ENCODE measurements at regions not wholly inside any gene's neighbourhood (a gene's known extent, or its start where the extent isn't known, plus 50 kb on each side); places are given as distances from the start of the nearest gene placed in this dataset.
"Not testable (repeated sequence)": the region's sequence is repeated elsewhere in the genome, so short reads cannot be mapped to it uniquely, and the experiment has no call there.

DNA sequence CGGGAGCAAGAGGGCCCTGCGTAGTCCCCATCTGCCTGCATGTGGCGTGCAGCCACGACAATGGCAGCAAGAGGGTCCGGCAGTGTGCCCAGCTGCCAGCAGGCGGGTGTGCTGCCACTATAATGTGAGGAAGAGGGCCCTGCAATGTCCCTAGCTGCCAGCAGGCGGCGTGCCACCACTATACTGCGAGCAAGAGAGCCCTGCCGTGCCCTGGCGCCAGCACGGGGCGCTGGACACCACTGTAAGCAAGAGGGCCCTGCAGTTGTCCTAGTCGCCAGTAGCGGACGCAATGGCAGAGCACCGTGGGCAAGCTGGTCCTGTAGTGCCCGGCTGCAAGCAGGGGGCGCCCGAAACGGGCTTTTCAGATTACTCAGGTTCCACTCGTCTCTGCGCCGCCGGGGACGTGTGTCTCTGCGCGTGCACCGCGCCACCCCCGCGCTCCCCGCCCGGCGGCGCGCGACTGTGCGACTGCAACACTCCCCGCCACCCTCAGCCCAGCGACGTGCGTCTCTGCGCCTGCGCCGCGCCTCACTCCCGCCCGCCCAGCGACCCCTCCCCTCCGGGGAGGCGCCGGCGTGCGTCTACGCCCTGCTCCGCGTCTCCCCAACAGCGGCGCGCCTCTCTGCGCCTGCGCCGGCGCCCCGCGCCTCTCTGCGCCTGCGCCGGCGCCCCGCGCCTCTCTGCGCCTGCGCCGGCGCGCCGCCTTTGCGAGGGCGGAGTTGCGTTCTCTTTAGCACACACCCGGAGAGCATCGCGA, 159.4 kb upstream of the FRG2B start:
- not testable (repeated sequence) for H3K4me1 Mint-ChIP-seq; ATAC-seq (replicated peaks); H3K9me3 Mint-ChIP-seq; H3K27ac Mint-ChIP-seq; H3K36me3 Mint-ChIP-seq; H3K4me3 Mint-ChIP-seq; DNase-seq; H3K27me3 Mint-ChIP-seq

GRCh38 chr10:133785178-133785577, 158.6 kb upstream of the FRG2B start:
- H3K4me1 Mint-ChIP-seq = not testable (repeated sequence)

GRCh38 chr10:133765308-133765707, 138.7 kb upstream of the FRG2B start:
- not testable (repeated sequence) for ATAC-seq (replicated peaks); H3K27me3 Mint-ChIP-seq; H3K4me1 Mint-ChIP-seq; H3K9me3 Mint-ChIP-seq; DNase-seq; H3K27ac Mint-ChIP-seq; H3K36me3 Mint-ChIP-seq; H3K4me3 Mint-ChIP-seq

More at GRCh38 chr10:133785178-133785577, 158.6 kb upstream of the FRG2B start:
- ATAC-seq (replicated peaks); H3K4me3 Mint-ChIP-seq; H3K27ac Mint-ChIP-seq; H3K27me3 Mint-ChIP-seq; DNase-seq; H3K9me3 Mint-ChIP-seq; H3K36me3 Mint-ChIP-seq: not testable (repeated sequence)

- H3K36me3 Mint-ChIP-seq; H3K27me3 Mint-ChIP-seq; H3K9me3 Mint-ChIP-seq; ATAC-seq (replicated peaks); H3K27ac Mint-ChIP-seq; H3K4me3 Mint-ChIP-seq; DNase-seq; H3K4me1 Mint-ChIP-seq: not testable (repeated sequence)
Measured at GRCh38 chr10:133764823-133765209, 138.2 kb upstream of the FRG2B start.

DNA sequence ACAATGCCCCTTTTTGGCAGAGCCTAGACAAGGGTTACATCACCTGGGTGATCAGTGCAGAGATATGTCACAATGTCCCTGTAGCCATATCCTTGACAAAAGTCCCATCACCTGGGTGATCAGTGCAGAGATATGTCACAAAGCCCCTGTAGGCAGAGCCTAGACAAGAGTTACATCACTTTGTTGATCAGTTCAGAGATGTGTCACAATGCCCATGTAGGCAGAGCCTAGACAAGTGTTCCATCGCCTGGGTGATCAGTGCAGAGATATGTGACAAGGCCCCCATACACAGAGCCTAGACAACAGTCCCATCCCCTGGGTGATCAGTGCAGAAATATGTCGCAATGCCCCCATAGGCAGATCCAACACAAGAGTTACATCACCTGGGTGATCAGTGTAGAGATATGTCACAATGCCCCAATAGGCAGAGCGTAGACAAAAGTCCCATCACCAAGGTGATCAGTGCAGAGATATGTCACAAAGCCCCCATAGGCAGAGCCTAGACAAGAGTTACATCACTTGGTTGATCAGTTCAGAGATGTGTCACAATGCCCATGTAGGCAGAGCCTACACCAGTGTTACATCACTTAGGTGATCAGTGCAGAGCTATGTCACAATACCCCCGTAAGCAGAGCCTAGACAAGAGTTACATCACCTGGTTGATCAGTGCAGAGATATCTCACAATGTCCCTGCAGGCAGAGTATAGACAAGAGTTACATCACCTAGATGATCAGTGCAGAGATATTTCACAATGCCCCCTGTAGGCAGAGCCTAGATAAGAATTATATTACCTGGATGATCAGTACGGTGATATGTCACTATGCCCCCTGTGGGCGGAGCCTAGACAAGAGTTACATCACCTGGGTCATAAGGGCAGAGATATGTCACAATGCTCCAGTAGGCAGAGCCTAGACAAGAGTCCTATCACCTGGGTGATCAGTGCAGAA, 137.6 kb upstream of the FRG2B start:
- H3K4me1 Mint-ChIP-seq; H3K27me3 Mint-ChIP-seq; H3K9me3 Mint-ChIP-seq; ATAC-seq (replicated peaks); DNase-seq; H3K36me3 Mint-ChIP-seq; H3K4me3 Mint-ChIP-seq; H3K27ac Mint-ChIP-seq: not testable (repeated sequence)

GRCh38 chr10:133763190-133763589, 136.6 kb upstream of the FRG2B start:
- peak; percentile 58 to 63 for ATAC-seq (replicated peaks)
- not testable (repeated sequence) for H3K4me1 Mint-ChIP-seq, H3K4me3 Mint-ChIP-seq, H3K9me3 Mint-ChIP-seq, H3K27me3 Mint-ChIP-seq, H3K27ac Mint-ChIP-seq, H3K36me3 Mint-ChIP-seq, DNase-seq

GRCh38 chr10:133753545-133753944, 127.0 kb upstream of the FRG2B start:
- H3K4me1 Mint-ChIP-seq, H3K9me3 Mint-ChIP-seq, H3K27me3 Mint-ChIP-seq, H3K4me3 Mint-ChIP-seq, H3K27ac Mint-ChIP-seq, DNase-seq, H3K36me3 Mint-ChIP-seq: not testable (repeated sequence)
- peak in 1 of 2 donors; percentile 31 for ATAC-seq (replicated peaks)
